LHCN-M2 (cell line): ENCODE measurements at regions not wholly inside any gene's neighbourhood (a gene's known extent, or its start where the extent isn't known, plus 50 kb on each side); places are given as distances from the start of the nearest gene placed in this dataset.
"Not testable (repeated sequence)": the region's sequence is repeated elsewhere in the genome, so short reads cannot be mapped to it uniquely, and the experiment has no call there.

Experiments
- DNase-seq: peaks from one replicate; pipeline ENCODE4 v3.0.0-alpha.2; 2012; ENCODE audit warnings: low read depth

DNA sequence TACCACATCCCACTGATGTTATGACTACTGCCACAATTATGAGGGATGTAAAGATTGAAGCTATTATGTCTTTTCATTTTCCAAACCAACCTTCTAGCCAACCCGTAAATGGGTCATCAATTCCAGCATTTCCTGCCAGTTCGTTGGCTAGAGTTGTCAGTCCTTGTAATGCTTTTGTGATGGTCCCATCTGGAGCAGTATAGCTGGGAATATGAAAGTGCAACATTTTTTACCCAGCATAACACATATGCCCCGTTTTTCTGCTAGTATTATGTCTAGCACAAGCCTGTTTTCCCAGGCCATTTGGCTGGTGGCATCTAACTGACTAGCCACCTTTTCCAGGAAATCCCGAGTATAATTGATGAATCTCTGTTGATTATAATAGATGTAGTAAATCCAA, 1501.6 kb upstream of the SLC39A10 start:
- no peak for DNase-seq

DNA sequence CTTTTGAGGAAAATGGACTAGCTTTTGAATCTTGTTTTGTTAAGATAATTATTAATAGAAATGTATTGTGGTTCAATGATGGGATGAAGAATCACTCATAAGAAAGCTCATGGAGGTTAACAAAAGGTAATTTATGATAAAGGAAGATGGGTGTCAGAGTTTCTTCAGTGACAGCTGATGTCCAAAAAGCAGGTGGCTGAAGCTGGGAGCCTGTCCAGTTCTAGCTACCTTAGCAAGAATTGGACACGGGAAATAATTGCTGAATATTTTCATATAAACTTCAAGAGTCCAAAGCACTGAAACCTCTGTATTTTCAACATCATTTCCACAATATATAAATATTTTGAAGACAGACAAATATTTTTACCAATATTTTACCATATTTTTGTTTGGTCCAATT, 1505.8 kb upstream of the SLC39A10 start:
- DNase-seq, result no peak

DNA sequence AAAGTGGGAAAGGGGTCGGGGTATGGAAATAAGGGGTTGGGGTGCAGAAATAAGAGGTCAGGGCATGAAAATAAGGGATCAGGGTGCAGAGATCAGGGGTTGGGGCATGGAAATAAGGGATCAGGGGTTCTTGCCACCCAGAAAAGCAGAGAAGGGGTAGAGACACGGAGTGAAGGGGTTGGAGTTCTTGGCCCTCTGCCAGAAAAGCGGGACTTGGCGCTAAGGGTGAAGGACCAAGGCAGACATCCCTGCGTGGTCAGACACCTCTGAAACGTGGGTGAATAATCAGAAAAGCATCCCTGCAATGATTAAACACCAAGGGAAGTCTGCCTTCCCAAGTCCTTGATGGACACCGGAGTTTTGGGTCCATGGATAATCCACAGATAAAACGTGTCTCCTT, 1521.6 kb upstream of the SLC39A10 start:
- DNase-seq, result no peak

DNA sequence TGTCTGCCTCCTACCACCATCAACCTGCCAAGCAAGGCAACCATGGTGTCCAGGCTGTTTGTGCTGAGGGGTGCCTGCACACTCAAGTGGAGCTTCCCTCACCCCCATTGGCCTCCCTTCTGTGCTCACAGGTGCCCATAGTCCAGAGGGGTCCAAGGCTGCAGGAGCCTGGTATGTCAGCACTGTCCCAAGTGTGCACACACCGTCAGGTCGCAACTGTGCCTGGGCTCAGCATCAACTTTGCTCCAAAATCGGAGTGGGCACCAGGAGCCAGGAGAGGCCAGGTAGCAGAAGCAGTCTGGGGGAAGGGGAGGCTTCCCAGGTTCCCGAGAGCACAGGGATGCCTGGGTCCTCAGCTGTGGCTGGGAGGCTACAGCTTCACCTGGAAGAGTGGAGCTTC, 1528.2 kb upstream of the SLC39A10 start:
- DNase-seq, result no peak

DNA sequence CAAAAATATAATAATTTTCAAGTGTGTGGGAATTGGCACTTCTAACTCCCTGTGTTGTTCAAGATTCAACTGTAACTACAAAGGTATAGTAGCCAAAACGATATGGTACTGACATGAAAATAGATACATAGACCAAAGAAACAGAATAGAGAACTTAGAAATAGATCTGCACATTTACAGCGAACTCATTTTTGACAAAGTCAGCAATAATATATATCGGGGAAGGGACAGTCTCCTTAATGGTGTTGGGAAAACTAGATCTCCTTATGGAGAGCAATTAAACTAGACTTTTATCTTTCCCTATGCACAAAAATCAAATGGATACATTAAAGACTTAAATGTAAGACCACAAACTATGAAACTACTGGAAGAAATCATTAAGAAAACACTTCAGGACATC, 1530.6 kb upstream of the SLC39A10 start:
- DNase-seq, result no peak

DNA sequence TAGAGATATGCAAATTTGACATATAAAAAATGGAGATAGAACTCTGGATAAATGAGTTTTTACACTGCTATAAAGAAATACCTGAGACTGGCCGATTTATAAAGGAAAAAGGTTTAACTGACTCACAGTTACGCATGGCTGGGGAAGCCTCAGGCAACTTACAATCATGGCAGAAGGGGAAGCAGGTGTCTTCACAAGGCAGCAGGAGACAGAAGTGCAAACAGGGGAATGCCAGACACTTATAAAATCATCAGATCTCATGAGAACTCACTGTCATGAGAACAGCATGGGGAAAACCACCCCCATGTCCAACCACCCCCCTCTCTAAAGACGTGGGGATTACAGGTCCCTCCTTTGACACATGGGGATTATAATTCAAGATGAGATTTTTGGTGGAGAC, 1540.2 kb upstream of the SLC39A10 start:
- no peak for DNase-seq

DNA sequence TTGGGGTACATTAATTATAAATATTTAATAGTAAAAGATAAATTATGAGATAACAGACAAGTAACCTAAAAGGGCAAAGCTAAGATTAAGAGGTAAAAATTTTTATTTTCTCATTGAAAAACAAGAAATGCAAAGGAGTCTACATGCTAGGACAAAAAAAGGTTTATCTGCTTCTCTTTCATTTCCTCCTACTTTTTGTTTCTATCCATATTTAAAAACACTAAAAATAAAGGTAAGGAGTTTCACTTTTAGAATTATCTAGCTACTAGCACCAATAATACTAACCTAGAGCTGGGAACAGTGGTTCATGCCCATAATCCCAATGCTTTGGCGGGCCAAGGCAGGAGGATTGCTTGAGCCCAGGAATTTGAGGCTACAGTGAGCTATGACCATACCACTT, 1551.7 kb upstream of the SLC39A10 start:
- DNase-seq, result no peak

DNA sequence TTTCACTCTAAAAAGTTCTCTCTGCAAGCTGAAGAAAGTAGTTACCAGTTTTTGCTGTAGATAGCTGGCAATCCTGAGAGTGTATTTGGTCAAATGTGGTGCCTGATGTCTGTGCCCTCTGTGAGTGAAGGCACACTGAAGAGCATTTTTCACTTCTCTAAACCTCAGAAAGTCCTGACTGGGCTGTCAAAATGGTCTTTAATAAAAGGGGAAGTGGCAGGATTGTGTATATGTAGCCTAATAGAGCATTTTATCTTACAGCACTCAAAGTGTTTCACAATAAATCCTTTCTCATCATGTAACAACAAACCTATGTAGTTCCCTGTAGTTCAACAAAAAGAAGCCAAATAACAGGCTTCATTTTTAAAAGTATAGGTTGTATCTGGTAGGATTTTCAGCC, 1552.3 kb upstream of the SLC39A10 start:
- DNase-seq, result no peak

DNA sequence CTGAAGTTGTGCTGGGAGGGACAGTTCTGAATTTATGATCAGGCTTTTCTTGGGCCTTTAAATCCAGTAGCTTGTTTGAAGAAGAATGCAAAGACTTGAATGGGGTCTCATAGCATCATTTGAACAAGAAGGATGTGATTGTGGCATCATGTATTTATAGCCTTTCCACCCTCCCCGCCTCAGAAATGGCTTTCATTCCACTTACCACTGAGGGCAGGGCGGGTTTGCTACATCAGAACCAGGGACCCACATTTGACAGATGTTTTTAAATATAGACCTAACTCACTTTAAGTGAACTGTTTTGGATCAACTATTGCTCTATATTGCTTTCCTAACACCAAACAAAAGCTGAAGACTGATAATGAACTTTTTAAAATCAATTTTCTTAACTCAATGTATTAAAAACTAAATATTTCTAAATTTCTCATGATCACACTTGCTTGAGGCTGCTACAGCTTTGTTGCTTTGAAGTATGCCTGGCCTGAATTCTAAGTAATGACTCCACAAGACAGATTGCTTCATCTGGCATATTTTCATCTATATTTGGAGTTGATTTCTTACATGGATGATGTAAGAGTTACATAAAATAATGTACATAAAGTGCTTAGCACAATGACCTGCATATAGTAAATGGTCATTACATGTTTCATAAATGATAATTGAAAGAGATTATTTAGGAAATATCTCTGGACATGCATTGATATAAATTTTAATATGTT, 1552.9 kb upstream of the SLC39A10 start:
- no peak for DNase-seq

DNA sequence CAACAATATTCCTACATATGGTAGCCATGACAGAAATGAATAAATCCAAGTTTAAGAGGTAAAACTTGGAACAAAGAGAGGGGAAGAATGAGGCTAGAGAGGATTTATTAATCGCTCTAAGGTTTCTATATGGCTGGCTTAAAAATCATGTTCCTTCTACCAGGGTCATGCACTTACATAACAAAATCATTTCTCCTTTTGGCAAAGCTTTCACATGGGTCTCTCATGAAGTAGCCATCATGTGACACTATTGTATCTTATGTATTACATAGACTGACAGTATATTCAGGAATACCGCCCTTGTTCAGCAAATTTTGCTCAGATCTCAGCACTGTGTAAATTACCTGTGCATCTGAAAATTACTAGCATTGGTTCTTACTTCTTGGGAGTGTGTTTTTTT, 1554.5 kb upstream of the SLC39A10 start:
- DNase-seq, result no peak

DNA sequence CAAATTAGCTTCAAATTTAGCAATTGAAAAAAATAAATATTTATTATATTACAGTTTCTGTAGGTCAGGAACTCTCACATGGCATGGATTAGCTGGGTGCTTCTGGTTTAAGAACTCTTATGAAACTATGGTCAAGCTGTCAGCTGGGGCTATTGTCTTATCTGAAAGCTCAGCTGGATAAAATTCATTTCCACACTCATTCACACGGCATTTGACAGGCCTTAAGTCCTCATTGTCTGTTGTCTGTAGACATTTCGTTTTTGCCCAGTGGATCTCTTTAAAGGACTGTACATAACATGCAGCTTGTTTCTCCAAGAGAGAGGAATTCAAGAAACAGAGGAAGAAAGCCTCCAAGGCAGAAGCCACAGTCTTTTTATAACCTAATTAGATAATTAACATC, 1556.8 kb upstream of the SLC39A10 start:
- no peak for DNase-seq

DNA sequence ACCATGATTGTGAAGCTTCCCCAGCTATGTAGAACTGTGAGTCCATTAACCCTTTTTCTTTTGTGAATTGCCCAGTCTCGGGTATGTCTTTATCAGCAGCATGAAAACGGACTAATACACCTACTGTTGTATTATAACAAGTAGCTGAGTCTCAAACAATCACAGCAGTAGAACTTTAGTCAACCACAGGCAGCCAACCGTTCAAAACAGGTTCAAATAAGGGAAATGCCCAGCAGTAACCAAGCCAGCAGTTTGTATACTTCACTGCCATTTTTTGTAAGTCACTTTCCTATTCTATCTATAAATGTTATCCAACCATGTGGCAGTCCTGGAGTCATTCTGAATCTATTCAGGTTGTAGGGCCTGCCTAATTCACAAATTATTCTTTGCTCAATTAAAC, 1560.6 kb upstream of the SLC39A10 start:
- DNase-seq, result no peak

DNA sequence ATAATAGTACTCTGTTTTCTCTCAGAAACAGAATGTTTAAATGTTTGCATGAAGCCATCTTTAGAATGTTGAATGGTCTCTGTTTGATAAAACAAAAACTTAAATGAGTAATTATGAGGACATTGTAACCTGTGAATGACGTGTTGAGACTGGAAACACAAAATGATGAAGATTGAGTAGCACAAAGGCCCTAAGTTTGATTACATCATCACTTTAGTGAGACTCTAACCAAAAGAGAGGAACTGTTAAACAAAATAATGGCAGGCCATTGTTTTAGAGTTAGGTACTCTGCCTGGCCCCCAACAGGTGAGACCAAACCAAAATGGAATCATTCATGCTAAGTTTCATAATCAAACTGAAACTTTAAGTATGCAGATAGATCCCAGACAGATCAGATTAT, 1561.7 kb upstream of the SLC39A10 start:
- DNase-seq, result no peak

DNA sequence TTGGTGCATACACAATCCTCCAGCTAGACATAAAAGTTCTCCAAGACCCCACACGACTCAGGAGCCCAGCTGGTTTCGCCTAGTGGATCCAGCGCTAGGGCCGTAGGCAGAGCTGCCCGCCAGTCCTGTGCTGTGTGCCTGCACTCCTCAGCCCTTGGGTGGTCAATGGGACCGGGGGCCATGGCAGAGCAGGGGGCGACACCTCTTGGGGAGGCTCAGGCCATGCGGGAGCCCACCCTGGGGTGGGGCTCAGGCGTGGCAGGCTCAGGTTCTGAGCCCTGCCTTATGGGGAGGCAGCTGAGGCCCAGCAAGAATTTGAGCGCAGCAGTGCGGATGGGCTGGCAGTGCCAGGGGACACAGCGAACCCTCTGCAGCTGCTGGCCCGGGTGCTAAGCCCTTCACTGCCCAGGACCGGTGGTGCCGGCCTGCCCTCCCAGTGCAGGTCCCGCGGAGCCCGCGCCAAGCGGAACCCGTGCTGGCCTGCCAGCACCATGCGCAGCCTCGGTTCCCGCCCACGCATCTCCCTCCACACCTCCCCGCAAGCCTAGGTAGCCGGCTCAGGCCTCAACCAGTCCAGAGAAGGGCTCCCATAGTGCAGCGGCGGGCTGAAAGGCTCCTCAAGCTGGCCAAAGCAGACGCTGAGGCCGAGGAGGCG, 1566.6 kb upstream of the SLC39A10 start:
- no peak for DNase-seq

DNA sequence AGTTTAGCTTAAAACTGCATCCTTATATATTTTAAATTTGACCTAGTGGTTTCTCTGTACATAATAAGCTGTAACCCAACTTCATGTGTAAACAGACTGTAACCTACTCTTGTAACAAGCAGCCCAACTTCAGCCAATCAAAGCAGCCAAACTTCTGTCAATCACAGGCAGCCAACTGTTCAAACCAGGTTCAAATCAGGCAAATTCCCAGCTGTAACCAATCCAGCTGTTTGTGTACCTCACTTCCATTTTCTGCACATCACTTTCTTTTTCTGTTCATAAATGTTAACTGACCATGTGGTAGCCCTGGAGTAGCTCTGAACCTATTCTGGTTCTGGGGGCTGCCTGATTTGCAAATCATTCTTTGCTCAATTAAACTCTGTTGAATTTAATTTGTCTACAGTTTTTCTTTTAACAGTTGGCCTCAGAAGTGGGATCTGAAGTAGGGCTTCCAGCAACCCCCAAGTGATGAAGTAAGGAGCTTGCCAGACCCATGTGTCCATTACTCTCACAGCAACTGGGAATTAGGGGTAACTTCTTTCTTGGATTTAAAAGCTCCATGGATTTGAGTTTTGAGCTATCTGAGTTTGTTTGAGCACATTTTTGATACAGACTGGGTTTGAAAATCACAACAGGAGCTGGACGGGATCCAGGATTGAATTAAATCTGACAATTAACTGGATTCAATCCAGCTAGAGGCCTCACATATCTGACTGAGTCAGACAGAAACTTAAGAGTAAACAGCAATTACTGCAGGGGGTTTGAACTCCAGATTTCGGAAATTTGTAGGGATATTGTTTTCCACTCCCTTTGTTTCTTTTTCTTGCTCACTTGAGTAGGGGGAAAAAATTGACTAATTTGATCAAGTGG, 1569.7 kb upstream of the SLC39A10 start:
- DNase-seq, result peak; percentile 49

DNA sequence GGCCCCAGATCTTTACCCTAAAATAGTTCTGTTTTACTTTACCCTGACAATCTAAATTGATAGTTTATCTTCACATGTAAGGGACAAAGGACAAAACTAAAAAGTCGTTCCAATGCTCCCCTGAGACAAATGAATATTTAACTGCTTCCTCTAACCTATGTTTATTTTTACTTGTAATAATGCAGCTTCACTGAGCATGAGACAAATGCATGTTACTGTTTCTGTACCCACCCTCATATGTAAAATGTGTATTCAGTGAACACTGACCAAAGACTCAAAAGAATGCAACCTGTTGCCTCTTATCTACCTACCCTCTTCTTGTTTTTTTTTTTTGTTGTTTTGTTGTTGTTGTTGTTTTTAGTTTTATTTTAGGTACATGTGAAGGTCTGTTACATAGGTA, 1570.9 kb upstream of the SLC39A10 start:
- DNase-seq, result no peak

DNA sequence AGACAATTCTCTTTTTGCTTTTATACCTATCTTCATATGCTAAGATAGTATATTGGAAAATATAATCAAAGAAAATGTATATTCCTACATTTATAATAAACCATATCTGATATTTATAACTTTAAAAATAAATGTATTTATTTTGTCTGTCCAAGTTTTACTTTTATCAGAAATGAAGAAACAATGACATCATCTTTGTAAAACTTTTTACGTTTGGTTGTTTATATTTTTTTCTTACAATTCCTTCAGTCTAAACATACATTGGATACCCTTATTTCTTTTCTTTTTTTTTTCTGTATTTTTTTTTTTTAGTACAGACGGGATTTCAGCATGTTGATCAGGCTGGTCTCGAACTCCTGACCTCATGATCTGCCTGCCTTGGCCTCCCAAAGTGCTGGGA, 1577.0 kb upstream of the SLC39A10 start:
- DNase-seq, result no peak

DNA sequence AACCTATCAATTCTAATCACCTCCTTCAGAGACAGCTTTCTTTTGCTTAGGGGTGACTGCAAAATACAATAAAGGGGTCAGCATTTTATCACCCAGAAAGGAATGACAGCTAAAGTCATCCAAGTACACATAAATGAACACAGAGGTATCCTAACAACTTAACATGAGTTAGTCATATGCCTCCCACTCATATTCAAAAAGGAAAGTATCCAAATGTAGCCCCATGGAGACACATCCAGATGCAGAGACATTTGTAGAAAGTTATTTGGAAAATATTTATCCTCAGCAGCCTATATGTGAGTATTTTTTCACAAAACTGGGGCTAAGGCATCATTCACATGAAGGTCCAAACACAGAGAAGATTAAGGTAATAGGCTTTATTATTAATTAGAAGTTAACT, 1579.7 kb upstream of the SLC39A10 start:
- no peak for DNase-seq

DNA sequence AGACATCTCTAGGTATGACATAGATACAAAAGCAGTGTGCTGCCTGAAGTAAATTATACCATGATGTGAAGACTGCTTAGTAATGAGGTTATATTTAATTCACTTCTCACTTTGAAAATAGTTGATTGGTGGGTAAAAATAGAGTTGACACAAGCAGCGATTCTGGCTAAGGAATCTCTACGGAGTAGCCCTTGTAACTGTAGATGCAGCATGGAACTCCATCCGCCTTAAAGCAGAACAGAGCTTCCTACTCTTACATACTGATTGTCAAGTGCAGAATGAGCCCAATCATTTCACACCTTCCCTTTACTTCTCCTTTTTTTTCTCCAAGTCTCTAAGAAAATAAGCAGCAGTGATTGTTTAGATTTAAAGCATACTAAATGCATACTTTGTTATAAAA, 1594.6 kb upstream of the SLC39A10 start:
- no peak for DNase-seq

DNA sequence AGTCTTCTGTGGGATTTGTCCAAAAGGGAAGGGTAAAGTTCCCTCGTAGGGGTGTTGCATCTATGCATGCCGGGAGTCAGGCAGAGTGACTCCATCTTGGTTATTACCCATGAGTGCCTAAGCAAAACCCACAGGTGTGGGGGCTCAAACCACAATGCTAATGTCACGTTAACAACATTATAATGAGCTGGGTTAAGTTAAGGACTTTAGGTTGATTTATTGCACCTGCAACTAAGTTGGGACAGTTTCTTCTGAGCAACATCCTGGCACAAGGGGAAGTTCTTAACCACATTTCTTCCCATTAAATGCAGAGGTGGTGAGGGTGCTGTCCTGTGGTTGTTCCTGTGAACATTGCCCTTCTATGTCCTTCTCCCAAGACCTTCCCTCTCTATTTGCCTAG, 1596.8 kb upstream of the SLC39A10 start:
- no peak for DNase-seq

DNA sequence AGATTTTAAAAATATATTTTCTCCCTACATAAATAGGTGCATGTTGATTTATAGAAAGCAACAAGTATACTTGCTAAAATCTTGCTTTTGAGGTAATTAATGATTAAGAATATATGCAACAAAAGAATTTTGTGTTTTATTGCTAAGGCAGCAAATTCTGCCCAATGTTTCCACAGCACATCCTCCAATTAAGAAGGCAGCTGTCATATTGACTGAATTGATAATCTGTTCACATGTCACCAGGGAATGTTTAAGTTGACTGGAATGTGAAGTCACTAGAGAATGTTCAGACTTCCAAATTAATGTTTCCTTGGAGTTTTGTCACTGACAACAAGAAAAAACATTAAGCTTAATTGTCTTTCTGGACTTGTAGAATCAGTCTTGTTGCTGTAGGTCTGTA, 1602.7 kb upstream of the SLC39A10 start:
- no peak for DNase-seq

DNA sequence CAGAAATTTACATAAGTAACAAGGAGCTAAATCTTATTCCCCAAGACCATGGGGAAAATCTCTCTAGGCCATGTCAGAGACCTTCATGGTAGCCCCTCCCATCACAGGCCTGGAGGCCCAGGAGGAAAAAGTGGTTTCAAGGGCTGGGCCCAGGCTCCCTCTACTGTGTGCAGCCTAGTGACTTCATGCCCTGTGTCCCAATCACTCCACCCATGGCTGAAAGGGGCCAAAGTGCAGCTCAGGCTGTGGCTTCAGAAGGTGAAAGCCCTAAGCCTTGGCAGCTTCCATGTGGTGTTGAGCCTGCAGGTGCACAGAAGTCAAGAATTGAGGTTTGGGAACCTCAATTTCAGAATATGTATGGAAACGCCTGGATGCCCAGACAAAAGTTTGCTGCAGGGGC, 1612.7 kb upstream of the SLC39A10 start:
- no peak for DNase-seq

DNA sequence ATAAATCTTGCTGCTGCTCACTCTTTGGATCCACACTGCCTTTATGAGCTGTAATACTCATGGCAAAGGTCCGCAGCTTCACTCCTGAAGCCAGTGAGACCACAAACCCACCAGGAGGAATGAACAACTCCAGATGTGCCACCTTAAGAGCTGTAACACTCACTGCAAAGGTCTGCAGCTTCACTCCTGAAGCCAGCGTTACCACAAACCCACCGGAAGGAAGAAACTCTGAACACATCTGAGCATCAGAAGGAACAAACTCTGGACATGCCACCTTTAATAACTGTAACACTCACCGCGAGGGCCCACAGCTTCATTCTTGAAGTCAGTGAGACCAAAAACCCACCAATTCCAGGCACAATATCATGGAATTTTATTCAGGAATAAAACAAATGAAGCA, 1635.9 kb upstream of the SLC39A10 start:
- not testable (repeated sequence) for DNase-seq
